ENCODE measurements at regions not wholly inside any gene's neighbourhood (a gene's known extent, or its start where the extent isn't known, plus 50 kb on each side); places are given as distances from the start of the nearest gene placed in this dataset.

DNA sequence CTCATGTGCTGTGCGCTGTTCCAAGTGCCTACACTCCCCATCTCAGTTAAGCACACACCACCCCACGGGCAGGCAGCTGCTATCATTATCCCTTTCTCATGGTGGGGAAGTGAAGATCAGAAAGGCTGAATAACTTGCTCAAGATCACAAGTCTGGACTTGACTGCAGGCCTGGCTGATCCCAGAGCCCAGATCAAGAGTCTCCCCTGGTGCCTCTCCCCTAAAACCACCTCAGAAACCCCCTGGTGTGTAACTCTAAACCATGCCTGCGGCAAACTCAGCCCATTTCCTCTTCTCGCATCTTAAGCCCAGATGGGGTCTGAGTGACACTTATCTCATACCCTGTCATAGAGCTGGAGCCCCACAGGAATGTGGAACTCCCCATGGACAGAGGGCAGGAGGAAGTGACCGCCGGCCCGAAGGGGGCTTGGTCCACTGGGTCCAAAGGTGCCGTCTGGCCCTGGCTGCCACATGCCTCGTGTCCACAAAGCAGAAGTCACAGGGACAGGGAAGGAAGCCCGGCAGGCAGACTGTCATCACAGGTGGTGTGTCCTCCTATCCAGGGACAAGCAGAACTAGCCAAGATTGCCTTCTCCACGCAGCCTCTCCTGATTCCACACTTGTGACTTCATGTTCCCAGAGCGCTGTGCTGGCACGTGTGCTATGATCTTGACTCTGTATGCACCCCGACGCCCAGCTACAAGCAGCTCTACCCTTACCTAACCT is 92.1 kb downstream of the SYF2 start (continued):
- TF ChIP-seq, protein P1, sequence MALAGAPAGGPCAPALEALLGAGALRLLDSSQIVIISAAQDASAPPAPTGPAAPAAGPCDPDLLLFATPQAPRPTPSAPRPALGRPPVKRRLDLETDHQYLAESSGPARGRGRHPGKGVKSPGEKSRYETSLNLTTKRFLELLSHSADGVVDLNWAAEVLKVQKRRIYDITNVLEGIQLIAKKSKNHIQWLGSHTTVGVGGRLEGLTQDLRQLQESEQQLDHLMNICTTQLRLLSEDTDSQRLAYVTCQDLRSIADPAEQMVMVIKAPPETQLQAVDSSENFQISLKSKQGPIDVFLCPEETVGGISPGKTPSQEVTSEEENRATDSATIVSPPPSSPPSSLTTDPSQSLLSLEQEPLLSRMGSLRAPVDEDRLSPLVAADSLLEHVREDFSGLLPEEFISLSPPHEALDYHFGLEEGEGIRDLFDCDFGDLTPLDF (CRISPR knock-in tag; IDR thresholded peaks at IDR 0.05) = no peak
- TF ChIP-seq ERF (CRISPR knock-in tag; IDR thresholded peaks at IDR 0.05) (peak; percentile 74), ZNF354B (CRISPR knock-in tag; IDR thresholded peaks at IDR 0.05) (no peak), ZBTB7A (CRISPR knock-in tag; IDR thresholded peaks at IDR 0.05) (peak; percentile 88), FLYWCH1 (CRISPR knock-in tag; IDR thresholded peaks at IDR 0.05) (0 out of 2 replicates have a peak, but pooled peaks have one; percentile 38), NFIB (CRISPR knock-in tag; IDR thresholded peaks at IDR 0.05; ENCODE audit: borderline replicate concordance) (no peak), JUNB (CRISPR knock-in tag; IDR thresholded peaks at IDR 0.05; ENCODE audit: borderline replicate concordance) (no peak), ZNF431 (CRISPR knock-in tag; IDR thresholded peaks at IDR 0.05; ENCODE audit: borderline replicate concordance, low read depth) (peak; percentile 33; the same call in 1 of the 2 replicates), HMG20A (CRISPR knock-in tag; IDR thresholded peaks at IDR 0.05; ENCODE audit: borderline replicate concordance) (peak; percentile 46; the same call in 1 of the 2 replicates), BHLHE40 (IDR thresholded peaks at IDR 0.05; ENCODE audit: low read length) (peak; percentile 7; the same call in 1 of the 2 replicates), ZNF556 (CRISPR knock-in tag; IDR thresholded peaks at IDR 0.05; ENCODE audit: borderline replicate concordance) (peak; percentile 67; the same call in 1 of the 2 replicates), ZIK1 (CRISPR knock-in tag; IDR thresholded peaks at IDR 0.05; ENCODE audit: borderline replicate concordance, low read depth) (peak; percentile 80), JDP2 (CRISPR knock-in tag; IDR thresholded peaks at IDR 0.05; ENCODE audit: borderline replicate concordance) (no peak), FOXA1 (IDR thresholded peaks at IDR 0.05) (no peak), FOXA1 (CRISPR knock-in tag; IDR thresholded peaks at IDR 0.05) (0 out of 2 replicates have a peak, but pooled peaks have one; percentile 36), ZNF737 (CRISPR knock-in tag; IDR thresholded peaks at IDR 0.05; ENCODE audit: borderline replicate concordance) (peak; percentile 73; the same call in 1 of the 2 replicates), KDM6A (CRISPR knock-in tag; IDR thresholded peaks at IDR 0.05; ENCODE audit: low read depth) (no peak), TEAD3 (CRISPR knock-in tag; optimal IDR thresholded peaks at IDR 0.05; ENCODE audit: borderline replicate concordance) (peak; percentile 84)
- TF ChIP-seq, protein P2, sequence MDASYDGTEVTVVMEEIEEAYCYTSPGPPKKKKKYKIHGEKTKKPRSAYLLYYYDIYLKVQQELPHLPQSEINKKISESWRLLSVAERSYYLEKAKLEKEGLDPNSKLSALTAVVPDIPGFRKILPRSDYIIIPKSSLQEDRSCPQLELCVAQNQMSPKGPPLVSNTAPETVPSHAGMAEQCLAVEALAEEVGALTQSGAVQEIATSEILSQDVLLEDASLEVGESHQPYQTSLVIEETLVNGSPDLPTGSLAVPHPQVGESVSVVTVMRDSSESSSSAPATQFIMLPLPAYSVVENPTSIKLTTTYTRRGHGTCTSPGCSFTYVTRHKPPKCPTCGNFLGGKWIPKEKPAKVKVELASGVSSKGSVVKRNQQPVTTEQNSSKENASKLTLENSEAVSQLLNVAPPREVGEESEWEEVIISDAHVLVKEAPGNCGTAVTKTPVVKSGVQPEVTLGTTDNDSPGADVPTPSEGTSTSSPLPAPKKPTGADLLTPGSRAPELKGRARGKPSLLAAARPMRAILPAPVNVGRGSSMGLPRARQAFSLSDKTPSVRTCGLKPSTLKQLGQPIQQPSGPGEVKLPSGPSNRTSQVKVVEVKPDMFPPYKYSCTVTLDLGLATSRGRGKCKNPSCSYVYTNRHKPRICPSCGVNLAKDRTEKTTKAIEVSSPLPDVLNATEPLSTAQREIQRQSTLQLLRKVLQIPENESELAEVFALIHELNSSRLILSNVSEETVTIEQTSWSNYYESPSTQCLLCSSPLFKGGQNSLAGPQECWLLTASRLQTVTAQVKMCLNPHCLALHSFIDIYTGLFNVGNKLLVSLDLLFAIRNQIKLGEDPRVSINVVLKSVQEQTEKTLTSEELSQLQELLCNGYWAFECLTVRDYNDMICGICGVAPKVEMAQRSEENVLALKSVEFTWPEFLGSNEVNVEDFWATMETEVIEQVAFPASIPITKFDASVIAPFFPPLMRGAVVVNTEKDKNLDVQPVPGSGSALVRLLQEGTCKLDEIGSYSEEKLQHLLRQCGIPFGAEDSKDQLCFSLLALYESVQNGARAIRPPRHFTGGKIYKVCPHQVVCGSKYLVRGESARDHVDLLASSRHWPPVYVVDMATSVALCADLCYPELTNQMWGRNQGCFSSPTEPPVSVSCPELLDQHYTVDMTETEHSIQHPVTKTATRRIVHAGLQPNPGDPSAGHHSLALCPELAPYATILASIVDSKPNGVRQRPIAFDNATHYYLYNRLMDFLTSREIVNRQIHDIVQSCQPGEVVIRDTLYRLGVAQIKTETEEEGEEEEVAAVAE (CRISPR knock-in tag; IDR thresholded peaks at IDR 0.05; ENCODE audit: borderline replicate concordance) = no peak
- TF ChIP-seq, protein P3, sequence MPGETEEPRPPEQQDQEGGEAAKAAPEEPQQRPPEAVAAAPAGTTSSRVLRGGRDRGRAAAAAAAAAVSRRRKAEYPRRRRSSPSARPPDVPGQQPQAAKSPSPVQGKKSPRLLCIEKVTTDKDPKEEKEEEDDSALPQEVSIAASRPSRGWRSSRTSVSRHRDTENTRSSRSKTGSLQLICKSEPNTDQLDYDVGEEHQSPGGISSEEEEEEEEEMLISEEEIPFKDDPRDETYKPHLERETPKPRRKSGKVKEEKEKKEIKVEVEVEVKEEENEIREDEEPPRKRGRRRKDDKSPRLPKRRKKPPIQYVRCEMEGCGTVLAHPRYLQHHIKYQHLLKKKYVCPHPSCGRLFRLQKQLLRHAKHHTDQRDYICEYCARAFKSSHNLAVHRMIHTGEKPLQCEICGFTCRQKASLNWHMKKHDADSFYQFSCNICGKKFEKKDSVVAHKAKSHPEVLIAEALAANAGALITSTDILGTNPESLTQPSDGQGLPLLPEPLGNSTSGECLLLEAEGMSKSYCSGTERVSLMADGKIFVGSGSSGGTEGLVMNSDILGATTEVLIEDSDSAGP (CRISPR knock-in tag; IDR thresholded peaks at IDR 0.05; ENCODE audit: borderline replicate concordance) = peak; percentile 60
- TF ChIP-seq, protein P4, sequence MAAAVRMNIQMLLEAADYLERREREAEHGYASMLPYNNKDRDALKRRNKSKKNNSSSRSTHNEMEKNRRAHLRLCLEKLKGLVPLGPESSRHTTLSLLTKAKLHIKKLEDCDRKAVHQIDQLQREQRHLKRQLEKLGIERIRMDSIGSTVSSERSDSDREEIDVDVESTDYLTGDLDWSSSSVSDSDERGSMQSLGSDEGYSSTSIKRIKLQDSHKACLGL (CRISPR knock-in tag; IDR thresholded peaks at IDR 0.05) = peak; percentile 73; the same call in 1 of the 2 replicates

Measured in HepG2 (cell line).